ENCODE measurements at regions not wholly inside any gene's neighbourhood (a gene's known extent, or its start where the extent isn't known, plus 50 kb on each side); places are given as distances from the start of the nearest gene placed in this dataset.

- peak; percentile 53 for DNase-seq (ENCODE audit: low spot score)
Observed at GRCh38 chr10:130739016-130739756, 572.3 kb downstream of the TCERG1L start.

- DNase-seq (ENCODE audit: low spot score) = peak; percentile 75
Observed at GRCh38 chr10:130739757-130740145, 571.8 kb downstream of the TCERG1L start.

GRCh38 chr10:130740166-130740565, 571.4 kb downstream of the TCERG1L start:
- DNase-seq (ENCODE audit: low spot score) = peak; percentile 39

GRCh38 chr10:130740915-130741750, 570.4 kb downstream of the TCERG1L start:
- peak; percentile 69 for DNase-seq (ENCODE audit: low spot score)

GRCh38 chr10:130741901-130742855, 569.3 kb downstream of the TCERG1L start:
- peak; percentile 88 for DNase-seq (ENCODE audit: low spot score)

- peak; percentile 77 for DNase-seq (ENCODE audit: low spot score)
Observed at GRCh38 chr10:130742941-130743675, 568.4 kb downstream of the TCERG1L start.

- peak; percentile 53 for DNase-seq (ENCODE audit: low spot score)
Observed at GRCh38 chr10:130743751-130744271, 567.7 kb downstream of the TCERG1L start.

- peak; percentile 45 for DNase-seq (ENCODE audit: low spot score)
Observed at GRCh38 chr10:130744631-130745030, 566.9 kb downstream of the TCERG1L start.

GRCh38 chr10:130745251-130745650, 566.3 kb downstream of the TCERG1L start:
- DNase-seq (ENCODE audit: low spot score) = peak; percentile 71

GRCh38 chr10:130745821-130746220, 565.7 kb downstream of the TCERG1L start:
- peak; percentile 43 for DNase-seq (ENCODE audit: low spot score)

GRCh38 chr10:130746311-130746710, 565.2 kb downstream of the TCERG1L start:
- peak; percentile 49 for DNase-seq (ENCODE audit: low spot score)

- DNase-seq (ENCODE audit: low spot score) = peak; percentile 53
Observed at GRCh38 chr10:130747356-130747755, 564.2 kb downstream of the TCERG1L start.

GRCh38 chr10:130747946-130748345, 563.6 kb downstream of the TCERG1L start:
- DNase-seq (ENCODE audit: low spot score) = peak; percentile 55

- DNase-seq (ENCODE audit: low spot score) = peak; percentile 59
Observed at GRCh38 chr10:130748409-130749057, 563.0 kb downstream of the TCERG1L start.

GRCh38 chr10:130749911-130750310, 561.6 kb downstream of the TCERG1L start:
- peak; percentile 55 for DNase-seq (ENCODE audit: low spot score)

- DNase-seq (ENCODE audit: low spot score) = peak; percentile 72
Observed at GRCh38 chr10:130750441-130750840, 561.1 kb downstream of the TCERG1L start.

- DNase-seq (ENCODE audit: low spot score) = peak; percentile 67
Observed at GRCh38 chr10:130751106-130751840, 560.2 kb downstream of the TCERG1L start.

- DNase-seq (ENCODE audit: low spot score) = peak; percentile 74
Observed at GRCh38 chr10:130751851-130752250, 559.7 kb downstream of the TCERG1L start.

GRCh38 chr10:130756651-130757050, 554.9 kb downstream of the TCERG1L start:
- DNase-seq (ENCODE audit: low spot score) = peak; percentile 65

All from mesenteric fat pad (tissue), 1 donor.